SU-DHL-6 (cell line): ENCODE measurements at regions not wholly inside any gene's neighbourhood (a gene's known extent, or its start where the extent isn't known, plus 50 kb on each side); places are given as distances from the start of the nearest gene placed in this dataset.

Source experiments
- EZH2phosphoT487 ChIP-seq: fragments of 200-600 bp; sonication (generic), shearing (Covaris generic); conservative IDR thresholded peaks from 2 replicates; pipeline ENCODE4 v1.6.1; 2018; ENCODE audit warnings: mild to moderate bottlenecking, antibody characterized with exemption, low read length, moderate library complexity, mixed read lengths
- TF ChIP-seq, protein P1 (sequence below): fragments of 200-600 bp; sonication (generic); IDR thresholded peaks from one replicate; pipeline ENCODE4 v1.5.1; 2017; ENCODE audit warnings: antibody characterized with exemption, mild to moderate bottlenecking, low read length, moderate library complexity; ENCODE audit not compliant: insufficient read depth, poor library complexity, severe bottlenecking

DNA sequence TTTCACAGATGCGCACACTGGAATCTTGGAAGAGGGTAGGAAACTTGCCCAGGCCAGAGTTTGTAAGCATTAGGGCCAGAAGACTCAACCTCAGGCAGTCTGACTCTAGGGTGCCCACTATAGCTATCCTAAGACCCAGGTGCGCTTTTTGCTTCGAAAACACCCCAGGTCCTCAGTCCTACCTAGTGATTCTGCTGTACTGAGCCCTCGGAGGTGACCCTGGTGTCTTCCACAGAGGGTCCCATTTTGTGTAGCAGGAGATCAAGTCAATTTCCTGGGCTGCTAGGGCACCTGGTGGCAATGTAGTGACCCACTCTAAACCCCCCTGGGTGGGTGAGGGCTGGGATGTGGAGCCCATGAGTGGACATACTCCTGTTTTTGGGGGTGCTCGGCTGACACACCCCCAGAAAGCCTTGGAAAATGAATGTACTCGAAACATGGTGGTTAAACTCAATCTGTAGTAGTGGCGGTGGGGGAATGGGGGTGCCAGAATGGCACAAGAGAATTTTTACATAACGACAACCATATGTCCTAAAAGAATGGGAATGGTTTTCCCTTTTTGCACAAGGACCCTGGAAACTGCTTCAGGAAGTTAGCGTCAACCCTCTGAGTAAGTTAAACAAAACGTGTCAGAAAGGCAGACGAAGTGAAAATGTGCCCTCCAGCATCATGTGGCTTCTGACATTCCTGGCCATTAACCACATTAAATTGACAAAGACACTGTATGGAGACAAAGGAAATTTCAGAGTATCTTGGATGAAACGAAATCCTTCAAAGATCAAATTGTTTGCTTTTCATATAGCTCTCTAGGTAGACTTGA lies 218.0 kb upstream of the COPS8 start:
- TF ChIP-seq, protein P1, sequence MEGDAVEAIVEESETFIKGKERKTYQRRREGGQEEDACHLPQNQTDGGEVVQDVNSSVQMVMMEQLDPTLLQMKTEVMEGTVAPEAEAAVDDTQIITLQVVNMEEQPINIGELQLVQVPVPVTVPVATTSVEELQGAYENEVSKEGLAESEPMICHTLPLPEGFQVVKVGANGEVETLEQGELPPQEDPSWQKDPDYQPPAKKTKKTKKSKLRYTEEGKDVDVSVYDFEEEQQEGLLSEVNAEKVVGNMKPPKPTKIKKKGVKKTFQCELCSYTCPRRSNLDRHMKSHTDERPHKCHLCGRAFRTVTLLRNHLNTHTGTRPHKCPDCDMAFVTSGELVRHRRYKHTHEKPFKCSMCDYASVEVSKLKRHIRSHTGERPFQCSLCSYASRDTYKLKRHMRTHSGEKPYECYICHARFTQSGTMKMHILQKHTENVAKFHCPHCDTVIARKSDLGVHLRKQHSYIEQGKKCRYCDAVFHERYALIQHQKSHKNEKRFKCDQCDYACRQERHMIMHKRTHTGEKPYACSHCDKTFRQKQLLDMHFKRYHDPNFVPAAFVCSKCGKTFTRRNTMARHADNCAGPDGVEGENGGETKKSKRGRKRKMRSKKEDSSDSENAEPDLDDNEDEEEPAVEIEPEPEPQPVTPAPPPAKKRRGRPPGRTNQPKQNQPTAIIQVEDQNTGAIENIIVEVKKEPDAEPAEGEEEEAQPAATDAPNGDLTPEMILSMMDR = no peak
- TF ChIP-seq EZH2phosphoT487 = no peak
